ENCODE measurements at regions not wholly inside any gene's neighbourhood (a gene's known extent, or its start where the extent isn't known, plus 50 kb on each side); places are given as distances from the start of the nearest gene placed in this dataset.

DNA sequence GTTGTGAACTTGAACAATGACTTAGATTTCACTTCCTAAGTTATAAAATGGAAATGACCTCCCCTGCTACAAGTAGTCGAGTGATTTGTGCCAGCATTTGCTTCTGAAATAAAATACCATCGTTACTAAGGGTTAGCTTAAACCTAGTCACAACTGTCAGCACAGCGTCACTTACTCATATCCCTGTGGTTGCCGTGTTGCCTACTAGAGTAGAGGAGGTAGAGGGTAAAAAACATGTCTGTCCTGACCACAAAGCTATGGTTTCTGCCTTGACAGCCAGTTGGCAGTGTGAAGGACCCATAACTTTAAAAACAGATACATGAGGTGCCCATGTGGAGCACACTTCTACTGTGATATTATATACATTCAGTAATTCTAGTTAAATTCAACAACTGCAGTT, 234.2 kb upstream of the RGS6 start:
- Histone ChIP-seq H3K9me3 (ENCODE audit: control insufficient read depth in 4 of 4, low read length in 3 of 4) (no peaks in the 10 kb centered on the region), H3K27me3 (ENCODE audit: control insufficient read depth in 4 of 4, insufficient read depth in 4 of 4, low read length in 3 of 4) (no peaks in the 10 kb centered on the region), H3K9ac (ENCODE audit: low read depth in 1 of 2, low read length in 2 of 2) (no peak overlapping the region), H3K27ac (ENCODE audit: low read depth in 1 of 2, low read length in 2 of 2) (no peak overlapping the region), H3K4me1 (ENCODE audit: control insufficient read depth in 4 of 4, insufficient read depth in 4 of 4, low read length in 3 of 4) (no peaks in the 10 kb centered on the region), H3K4me3 (ENCODE audit: low read depth in 1 of 3, low read length in 3 of 3) (no peak overlapping the region), H3K36me3 (ENCODE audit: control insufficient read depth in 4 of 4, insufficient read depth in 3 of 4, low read depth in 1 of 4, low read length in 3 of 4) (peaks cover 3 to 8% (median 6%) of the 10 kb centered on the region in 4 donors)
- no peak for DNase-seq (ENCODE audit: low spot score)
- TF ChIP-seq RAD21 (IDR thresholded peaks at IDR 0.05) (no peak), HNF4A (conservative IDR thresholded peaks at IDR 0.05) (no peak)
- TF ChIP-seq, protein P1, sequence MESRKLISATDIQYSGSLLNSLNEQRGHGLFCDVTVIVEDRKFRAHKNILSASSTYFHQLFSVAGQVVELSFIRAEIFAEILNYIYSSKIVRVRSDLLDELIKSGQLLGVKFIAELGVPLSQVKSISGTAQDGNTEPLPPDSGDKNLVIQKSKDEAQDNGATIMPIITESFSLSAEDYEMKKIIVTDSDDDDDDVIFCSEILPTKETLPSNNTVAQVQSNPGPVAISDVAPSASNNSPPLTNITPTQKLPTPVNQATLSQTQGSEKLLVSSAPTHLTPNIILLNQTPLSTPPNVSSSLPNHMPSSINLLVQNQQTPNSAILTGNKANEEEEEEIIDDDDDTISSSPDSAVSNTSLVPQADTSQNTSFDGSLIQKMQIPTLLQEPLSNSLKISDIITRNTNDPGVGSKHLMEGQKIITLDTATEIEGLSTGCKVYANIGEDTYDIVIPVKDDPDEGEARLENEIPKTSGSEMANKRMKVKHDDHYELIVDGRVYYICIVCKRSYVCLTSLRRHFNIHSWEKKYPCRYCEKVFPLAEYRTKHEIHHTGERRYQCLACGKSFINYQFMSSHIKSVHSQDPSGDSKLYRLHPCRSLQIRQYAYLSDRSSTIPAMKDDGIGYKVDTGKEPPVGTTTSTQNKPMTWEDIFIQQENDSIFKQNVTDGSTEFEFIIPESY (IDR thresholded peaks at IDR 0.05) = no peak
- WGBS = 93% methylated on average over 4 of the region's 4 CpGs

DNA sequence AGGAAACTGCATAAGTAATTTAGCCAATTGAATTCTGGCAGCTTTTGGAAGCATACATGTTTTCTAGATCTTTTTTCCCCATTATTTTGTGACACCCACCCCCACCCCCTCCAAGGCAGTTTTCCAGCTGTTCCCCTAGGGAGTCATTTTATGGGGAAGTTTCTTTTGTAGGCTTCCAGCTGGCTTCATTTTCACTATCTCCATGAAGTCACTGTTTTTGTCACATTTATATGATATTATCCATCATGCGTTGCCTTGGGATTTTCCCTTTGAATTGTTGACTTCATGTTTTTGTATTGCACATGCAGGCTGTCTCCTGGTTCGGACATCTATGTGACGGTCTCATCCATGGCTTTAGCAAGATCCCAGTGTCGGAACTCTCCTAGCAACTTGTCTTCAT, 233.6 kb upstream of the RGS6 start:
- no peak for DNase-seq (ENCODE audit: low spot score)

DNA sequence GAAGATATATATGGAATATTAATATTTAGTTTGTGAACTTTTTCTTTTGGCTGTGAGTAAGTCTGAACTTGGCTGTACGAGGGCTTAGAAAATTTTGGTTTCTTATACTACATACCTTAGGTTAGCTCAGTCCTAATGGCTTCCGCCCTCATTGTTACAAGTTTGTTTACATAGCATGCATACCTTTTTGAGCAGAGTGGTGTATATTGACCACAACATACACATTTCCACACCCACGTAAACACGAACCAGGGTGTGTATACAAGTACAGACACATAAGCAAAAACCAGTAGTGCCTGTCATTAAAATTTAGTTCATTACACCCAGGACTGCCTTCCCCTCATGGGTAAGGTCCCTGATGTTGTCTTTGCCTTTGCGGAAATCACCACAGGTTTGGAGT, 230.2 kb upstream of the RGS6 start:
- peaks cover 6 to 18% (median 12%) of the 10 kb centered on the region in 4 donors for H3K36me3 ChIP-seq (ENCODE audit: control insufficient read depth in 4 of 4, insufficient read depth in 3 of 4, low read depth in 1 of 4, low read length in 3 of 4)
- no peaks in the 10 kb centered on the region for H3K9me3 ChIP-seq (ENCODE audit: control insufficient read depth in 4 of 4, low read length in 3 of 4)
- no peaks in the 10 kb centered on the region for H3K27me3 ChIP-seq (ENCODE audit: control insufficient read depth in 4 of 4, insufficient read depth in 4 of 4, low read length in 3 of 4)
- no peaks in the 10 kb centered on the region for H3K4me1 ChIP-seq (ENCODE audit: control insufficient read depth in 4 of 4, insufficient read depth in 4 of 4, low read length in 3 of 4)
- no peak overlapping the region for H3K4me3 ChIP-seq (ENCODE audit: low read depth in 1 of 3, low read length in 3 of 3)
- WGBS = 94% methylated on average over 5 of the region's 5 CpGs
- TF ChIP-seq, protein P2, sequence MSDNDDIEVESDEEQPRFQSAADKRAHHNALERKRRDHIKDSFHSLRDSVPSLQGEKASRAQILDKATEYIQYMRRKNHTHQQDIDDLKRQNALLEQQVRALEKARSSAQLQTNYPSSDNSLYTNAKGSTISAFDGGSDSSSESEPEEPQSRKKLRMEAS (IDR thresholded peaks at IDR 0.05) = no peak
- TF ChIP-seq RAD21 (IDR thresholded peaks at IDR 0.05) = no peak
- no peak for TF ChIP-seq SP1 (IDR thresholded peaks at IDR 0.05)
- TF ChIP-seq, protein P3, sequence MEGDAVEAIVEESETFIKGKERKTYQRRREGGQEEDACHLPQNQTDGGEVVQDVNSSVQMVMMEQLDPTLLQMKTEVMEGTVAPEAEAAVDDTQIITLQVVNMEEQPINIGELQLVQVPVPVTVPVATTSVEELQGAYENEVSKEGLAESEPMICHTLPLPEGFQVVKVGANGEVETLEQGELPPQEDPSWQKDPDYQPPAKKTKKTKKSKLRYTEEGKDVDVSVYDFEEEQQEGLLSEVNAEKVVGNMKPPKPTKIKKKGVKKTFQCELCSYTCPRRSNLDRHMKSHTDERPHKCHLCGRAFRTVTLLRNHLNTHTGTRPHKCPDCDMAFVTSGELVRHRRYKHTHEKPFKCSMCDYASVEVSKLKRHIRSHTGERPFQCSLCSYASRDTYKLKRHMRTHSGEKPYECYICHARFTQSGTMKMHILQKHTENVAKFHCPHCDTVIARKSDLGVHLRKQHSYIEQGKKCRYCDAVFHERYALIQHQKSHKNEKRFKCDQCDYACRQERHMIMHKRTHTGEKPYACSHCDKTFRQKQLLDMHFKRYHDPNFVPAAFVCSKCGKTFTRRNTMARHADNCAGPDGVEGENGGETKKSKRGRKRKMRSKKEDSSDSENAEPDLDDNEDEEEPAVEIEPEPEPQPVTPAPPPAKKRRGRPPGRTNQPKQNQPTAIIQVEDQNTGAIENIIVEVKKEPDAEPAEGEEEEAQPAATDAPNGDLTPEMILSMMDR (IDR thresholded peaks at IDR 0.05; ENCODE audit: low read depth, low read length, missing input control) = no peak
- no peak for TF ChIP-seq FOXA1 (IDR thresholded peaks at IDR 0.05)
- no peak for TF ChIP-seq GABPA (IDR thresholded peaks at IDR 0.05 in 1 of 2, conservative IDR thresholded peaks at IDR 0.05 in 1 of 2)
- no peak for TF ChIP-seq TAF1 (conservative IDR thresholded peaks at IDR 0.05)
- no peak for TF ChIP-seq NR2F2 (IDR thresholded peaks at IDR 0.05)
- H3K27ac ChIP-seq (ENCODE audit: low read depth in 1 of 2, low read length in 2 of 2) = no peak overlapping the region
- H3K9ac ChIP-seq (ENCODE audit: low read depth in 1 of 2, low read length in 2 of 2) = no peak overlapping the region
- no peak for DNase-seq (ENCODE audit: low spot score)

More for the DNA sequence above, 233.6 kb upstream of the RGS6 start:
- no peak overlapping the region for H3K27ac ChIP-seq (ENCODE audit: low read depth in 1 of 2, low read length in 2 of 2)
- H3K27me3 ChIP-seq (ENCODE audit: control insufficient read depth in 4 of 4, insufficient read depth in 4 of 4, low read length in 3 of 4) = no peaks in the 10 kb centered on the region
- no peak overlapping the region for H3K4me3 ChIP-seq (ENCODE audit: low read depth in 1 of 3, low read length in 3 of 3)
- 94% methylated on average over 4 of the region's 4 CpGs for WGBS
- H3K4me1 ChIP-seq (ENCODE audit: control insufficient read depth in 4 of 4, insufficient read depth in 4 of 4, low read length in 3 of 4) = no peaks in the 10 kb centered on the region
- no peak for TF ChIP-seq NR2F2 (IDR thresholded peaks at IDR 0.05)
- TF ChIP-seq SP1 (IDR thresholded peaks at IDR 0.05) = no peak
- no peak for TF ChIP-seq HNF4G (IDR thresholded peaks at IDR 0.05)
- TF ChIP-seq, protein P2 (IDR thresholded peaks at IDR 0.05) = no peak
- TF ChIP-seq FOXA1 (IDR thresholded peaks at IDR 0.05) = no peak
- no peak for TF ChIP-seq EGR1 (IDR thresholded peaks at IDR 0.05; ENCODE audit: low read depth in 2 of 2)
- TF ChIP-seq, protein P3 (IDR thresholded peaks at IDR 0.05; ENCODE audit: low read depth, low read length, missing input control) = no peak
- TF ChIP-seq, protein P4, sequence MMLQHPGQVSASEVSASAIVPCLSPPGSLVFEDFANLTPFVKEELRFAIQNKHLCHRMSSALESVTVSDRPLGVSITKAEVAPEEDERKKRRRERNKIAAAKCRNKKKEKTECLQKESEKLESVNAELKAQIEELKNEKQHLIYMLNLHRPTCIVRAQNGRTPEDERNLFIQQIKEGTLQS (IDR thresholded peaks at IDR 0.05) = no peak
- no peak for TF ChIP-seq RXRA (IDR thresholded peaks at IDR 0.05)
- no peaks in the 10 kb centered on the region for H3K9me3 ChIP-seq (ENCODE audit: control insufficient read depth in 4 of 4, low read length in 3 of 4)
- H3K9ac ChIP-seq (ENCODE audit: low read depth in 1 of 2, low read length in 2 of 2) = no peak overlapping the region
- H3K36me3 ChIP-seq (ENCODE audit: control insufficient read depth in 4 of 4, insufficient read depth in 3 of 4, low read depth in 1 of 4, low read length in 3 of 4) = peaks cover 3 to 11% (median 7%) of the 10 kb centered on the region in 4 donors
